WTC11 (cell line): ENCODE measurements at regions not wholly inside any gene's neighbourhood (a gene's known extent, or its start where the extent isn't known, plus 50 kb on each side); places are given as distances from the start of the nearest gene placed in this dataset.

ENCODE experiments used
- CBFB ChIP-seq: sonication (generic); formaldehyde crosslinking; IDR thresholded peaks from 2 replicates; pipeline ENCODE4 v1.8.1; 2022; ENCODE audit warnings: mild to moderate bottlenecking, low read depth, missing genetic modification reagents
- GABPB1 ChIP-seq: sonication (generic); formaldehyde crosslinking; IDR thresholded peaks from 2 replicates; pipeline ENCODE4 v1.8.1; 2023; ENCODE audit warnings: mild to moderate bottlenecking, missing genetic modification reagents
- NFATC4 ChIP-seq: fragments of 250-450 bp; sonication (Bioruptor Pico); IDR thresholded peaks from 2 replicates; pipeline ENCODE4 v1.9.0; 2021; ENCODE audit warnings: mild to moderate bottlenecking
- NR3C1 ChIP-seq: sonication (generic); formaldehyde crosslinking; conservative IDR thresholded peaks from 2 replicates; pipeline ENCODE4 v1.8.1; 2023; ENCODE audit warnings: low read depth, mild to moderate bottlenecking, missing genetic modification reagents
- RELA ChIP-seq: sonication (generic); formaldehyde crosslinking; IDR thresholded peaks from 2 replicates; pipeline ENCODE4 v1.8.1; 2022; ENCODE audit warnings: missing genetic modification reagents, mild to moderate bottlenecking, borderline replicate concordance
- TF ChIP-seq, protein P1 (sequence below): fragments of 200-600 bp; IDR thresholded peaks from 2 replicates; pipeline ENCODE4 v1.8.0; 2022; ENCODE audit warnings: antibody characterized with exemption
- TF ChIP-seq, protein P2 (sequence below): sonication (generic); formaldehyde crosslinking; IDR thresholded peaks from 2 replicates; pipeline ENCODE4 v1.8.0; 2023; ENCODE audit warnings: mild to moderate bottlenecking, missing genetic modification reagents
- TF ChIP-seq, protein P3 (sequence below): sonication (generic); formaldehyde crosslinking; IDR thresholded peaks from 2 replicates; pipeline ENCODE4 v1.8.0; 2023; ENCODE audit warnings: missing genetic modification reagents
- TF ChIP-seq, protein P4 (sequence below): sonication (generic); formaldehyde crosslinking; IDR thresholded peaks from 2 replicates; pipeline ENCODE4 v1.8.1; 2023; ENCODE audit warnings: mild to moderate bottlenecking, missing genetic modification reagents, moderate library complexity
- TF ChIP-seq, protein P5 (sequence below): sonication (generic); formaldehyde crosslinking; IDR thresholded peaks from 2 replicates; pipeline ENCODE4 v1.8.0; 2022; ENCODE audit warnings: missing genetic modification reagents

DNA sequence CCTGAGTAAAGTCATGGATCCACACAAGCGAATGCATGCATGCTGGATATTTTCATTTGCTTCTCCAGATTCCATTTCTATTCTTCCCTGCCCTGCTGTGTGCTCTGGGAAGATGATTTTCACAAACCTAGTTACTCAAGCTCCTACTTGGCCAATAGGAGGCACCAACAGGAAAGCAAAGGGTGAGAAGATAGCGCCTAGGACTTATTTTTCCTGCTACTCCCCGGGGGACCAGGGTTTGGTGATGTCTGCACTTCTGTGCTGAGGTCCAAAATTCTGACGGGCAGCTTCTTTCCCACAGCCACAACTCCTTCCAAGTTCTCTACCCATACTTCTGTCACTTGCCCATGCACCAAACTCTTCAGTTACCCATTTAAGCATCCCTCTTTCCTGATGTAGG is 509.3 kb upstream of the TENM4 start:
- TF ChIP-seq, protein P1, sequence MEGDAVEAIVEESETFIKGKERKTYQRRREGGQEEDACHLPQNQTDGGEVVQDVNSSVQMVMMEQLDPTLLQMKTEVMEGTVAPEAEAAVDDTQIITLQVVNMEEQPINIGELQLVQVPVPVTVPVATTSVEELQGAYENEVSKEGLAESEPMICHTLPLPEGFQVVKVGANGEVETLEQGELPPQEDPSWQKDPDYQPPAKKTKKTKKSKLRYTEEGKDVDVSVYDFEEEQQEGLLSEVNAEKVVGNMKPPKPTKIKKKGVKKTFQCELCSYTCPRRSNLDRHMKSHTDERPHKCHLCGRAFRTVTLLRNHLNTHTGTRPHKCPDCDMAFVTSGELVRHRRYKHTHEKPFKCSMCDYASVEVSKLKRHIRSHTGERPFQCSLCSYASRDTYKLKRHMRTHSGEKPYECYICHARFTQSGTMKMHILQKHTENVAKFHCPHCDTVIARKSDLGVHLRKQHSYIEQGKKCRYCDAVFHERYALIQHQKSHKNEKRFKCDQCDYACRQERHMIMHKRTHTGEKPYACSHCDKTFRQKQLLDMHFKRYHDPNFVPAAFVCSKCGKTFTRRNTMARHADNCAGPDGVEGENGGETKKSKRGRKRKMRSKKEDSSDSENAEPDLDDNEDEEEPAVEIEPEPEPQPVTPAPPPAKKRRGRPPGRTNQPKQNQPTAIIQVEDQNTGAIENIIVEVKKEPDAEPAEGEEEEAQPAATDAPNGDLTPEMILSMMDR: no peak
- TF ChIP-seq RELA (no peak), NFATC4 (CRISPR knock-in tag) (no peak), NR3C1 (CRISPR knock-in tag) (no peak), CBFB (no peak), GABPB1 (CRISPR knock-in tag) (no peak)
- TF ChIP-seq, protein P2, sequence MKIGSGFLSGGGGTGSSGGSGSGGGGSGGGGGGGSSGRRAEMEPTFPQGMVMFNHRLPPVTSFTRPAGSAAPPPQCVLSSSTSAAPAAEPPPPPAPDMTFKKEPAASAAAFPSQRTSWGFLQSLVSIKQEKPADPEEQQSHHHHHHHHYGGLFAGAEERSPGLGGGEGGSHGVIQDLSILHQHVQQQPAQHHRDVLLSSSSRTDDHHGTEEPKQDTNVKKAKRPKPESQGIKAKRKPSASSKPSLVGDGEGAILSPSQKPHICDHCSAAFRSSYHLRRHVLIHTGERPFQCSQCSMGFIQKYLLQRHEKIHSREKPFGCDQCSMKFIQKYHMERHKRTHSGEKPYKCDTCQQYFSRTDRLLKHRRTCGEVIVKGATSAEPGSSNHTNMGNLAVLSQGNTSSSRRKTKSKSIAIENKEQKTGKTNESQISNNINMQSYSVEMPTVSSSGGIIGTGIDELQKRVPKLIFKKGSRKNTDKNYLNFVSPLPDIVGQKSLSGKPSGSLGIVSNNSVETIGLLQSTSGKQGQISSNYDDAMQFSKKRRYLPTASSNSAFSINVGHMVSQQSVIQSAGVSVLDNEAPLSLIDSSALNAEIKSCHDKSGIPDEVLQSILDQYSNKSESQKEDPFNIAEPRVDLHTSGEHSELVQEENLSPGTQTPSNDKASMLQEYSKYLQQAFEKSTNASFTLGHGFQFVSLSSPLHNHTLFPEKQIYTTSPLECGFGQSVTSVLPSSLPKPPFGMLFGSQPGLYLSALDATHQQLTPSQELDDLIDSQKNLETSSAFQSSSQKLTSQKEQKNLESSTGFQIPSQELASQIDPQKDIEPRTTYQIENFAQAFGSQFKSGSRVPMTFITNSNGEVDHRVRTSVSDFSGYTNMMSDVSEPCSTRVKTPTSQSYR (CRISPR knock-in tag): no peak
- TF ChIP-seq, protein P3, sequence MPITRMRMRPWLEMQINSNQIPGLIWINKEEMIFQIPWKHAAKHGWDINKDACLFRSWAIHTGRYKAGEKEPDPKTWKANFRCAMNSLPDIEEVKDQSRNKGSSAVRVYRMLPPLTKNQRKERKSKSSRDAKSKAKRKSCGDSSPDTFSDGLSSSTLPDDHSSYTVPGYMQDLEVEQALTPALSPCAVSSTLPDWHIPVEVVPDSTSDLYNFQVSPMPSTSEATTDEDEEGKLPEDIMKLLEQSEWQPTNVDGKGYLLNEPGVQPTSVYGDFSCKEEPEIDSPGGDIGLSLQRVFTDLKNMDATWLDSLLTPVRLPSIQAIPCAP (CRISPR knock-in tag): no peak
- TF ChIP-seq, protein P4, sequence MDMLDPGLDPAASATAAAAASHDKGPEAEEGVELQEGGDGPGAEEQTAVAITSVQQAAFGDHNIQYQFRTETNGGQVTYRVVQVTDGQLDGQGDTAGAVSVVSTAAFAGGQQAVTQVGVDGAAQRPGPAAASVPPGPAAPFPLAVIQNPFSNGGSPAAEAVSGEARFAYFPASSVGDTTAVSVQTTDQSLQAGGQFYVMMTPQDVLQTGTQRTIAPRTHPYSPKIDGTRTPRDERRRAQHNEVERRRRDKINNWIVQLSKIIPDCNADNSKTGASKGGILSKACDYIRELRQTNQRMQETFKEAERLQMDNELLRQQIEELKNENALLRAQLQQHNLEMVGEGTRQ: no peak
- TF ChIP-seq, protein P5, sequence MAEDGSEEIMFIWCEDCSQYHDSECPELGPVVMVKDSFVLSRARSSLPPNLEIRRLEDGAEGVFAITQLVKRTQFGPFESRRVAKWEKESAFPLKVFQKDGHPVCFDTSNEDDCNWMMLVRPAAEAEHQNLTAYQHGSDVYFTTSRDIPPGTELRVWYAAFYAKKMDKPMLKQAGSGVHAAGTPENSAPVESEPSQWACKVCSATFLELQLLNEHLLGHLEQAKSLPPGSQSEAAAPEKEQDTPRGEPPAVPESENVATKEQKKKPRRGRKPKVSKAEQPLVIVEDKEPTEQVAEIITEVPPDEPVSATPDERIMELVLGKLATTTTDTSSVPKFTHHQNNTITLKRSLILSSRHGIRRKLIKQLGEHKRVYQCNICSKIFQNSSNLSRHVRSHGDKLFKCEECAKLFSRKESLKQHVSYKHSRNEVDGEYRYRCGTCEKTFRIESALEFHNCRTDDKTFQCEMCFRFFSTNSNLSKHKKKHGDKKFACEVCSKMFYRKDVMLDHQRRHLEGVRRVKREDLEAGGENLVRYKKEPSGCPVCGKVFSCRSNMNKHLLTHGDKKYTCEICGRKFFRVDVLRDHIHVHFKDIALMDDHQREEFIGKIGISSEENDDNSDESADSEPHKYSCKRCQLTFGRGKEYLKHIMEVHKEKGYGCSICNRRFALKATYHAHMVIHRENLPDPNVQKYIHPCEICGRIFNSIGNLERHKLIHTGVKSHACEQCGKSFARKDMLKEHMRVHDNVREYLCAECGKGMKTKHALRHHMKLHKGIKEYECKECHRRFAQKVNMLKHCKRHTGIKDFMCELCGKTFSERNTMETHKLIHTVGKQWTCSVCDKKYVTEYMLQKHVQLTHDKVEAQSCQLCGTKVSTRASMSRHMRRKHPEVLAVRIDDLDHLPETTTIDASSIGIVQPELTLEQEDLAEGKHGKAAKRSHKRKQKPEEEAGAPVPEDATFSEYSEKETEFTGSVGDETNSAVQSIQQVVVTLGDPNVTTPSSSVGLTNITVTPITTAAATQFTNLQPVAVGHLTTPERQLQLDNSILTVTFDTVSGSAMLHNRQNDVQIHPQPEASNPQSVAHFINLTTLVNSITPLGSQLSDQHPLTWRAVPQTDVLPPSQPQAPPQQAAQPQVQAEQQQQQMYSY: no peak
